Osteoblast (primary cell): ENCODE measurements at regions not wholly inside any gene's neighbourhood (a gene's known extent, or its start where the extent isn't known, plus 50 kb on each side); places are given as distances from the start of the nearest gene placed in this dataset.

ENCODE experiments used
- DNase-seq: peaks from one replicate; pipeline ENCODE4 v3.0.0; 2011; ENCODE audit warnings: low spot score, mixed read lengths; ENCODE audit not compliant: insufficient read length; ENCODE audit errors: missing footprints
- H2AFZ ChIP-seq: 2 replicates; pipeline ENCODE4 v1.6.0; 2011; ENCODE audit warnings: mild to moderate bottlenecking, low read length
- H3K27ac ChIP-seq: 2 replicates; pipeline ENCODE4 v1.5.1; 2011; ENCODE audit warnings: mild to moderate bottlenecking, low read depth, low read length, moderate library complexity
- H3K27me3 ChIP-seq: 2 replicates; pipeline ENCODE4 v1.6.0; 2012; ENCODE audit warnings: mild to moderate bottlenecking, control low read depth, inconsistent platforms, low read length, moderate library complexity; ENCODE audit not compliant: insufficient read depth
- H3K36me3 ChIP-seq: 2 replicates; pipeline ENCODE4 v1.5.1; 2011; ENCODE audit warnings: mild to moderate bottlenecking, low read length, control low read depth, moderate library complexity; ENCODE audit not compliant: insufficient read depth
- H3K4me1 ChIP-seq: 2 replicates; pipeline ENCODE4 v1.5.1; 2011; ENCODE audit warnings: mild to moderate bottlenecking, low read length, control low read depth, moderate library complexity; ENCODE audit not compliant: insufficient read depth
- H3K4me2 ChIP-seq: 2 replicates; pipeline ENCODE4 v1.6.0; 2011; ENCODE audit warnings: mild to moderate bottlenecking, low read length; ENCODE audit not compliant: insufficient read depth
- H3K4me3 ChIP-seq: fragments of 200-600 bp; sonication (generic); 3 replicates; pipeline ENCODE4 v1.5.1; 2012; ENCODE audit warnings: mild to moderate bottlenecking, low read length, inconsistent platforms; ENCODE audit not compliant: insufficient read depth
- H3K79me2 ChIP-seq: 2 replicates; pipeline ENCODE4 v1.6.0; 2012; ENCODE audit warnings: mild to moderate bottlenecking, low read length, control low read depth, inconsistent platforms; ENCODE audit not compliant: insufficient read depth
- H3K9me3 ChIP-seq: 2 replicates; pipeline ENCODE4 v1.5.1; 2011; ENCODE audit warnings: low read depth, low read length, control low read depth
- H4K20me1 ChIP-seq: 2 replicates; pipeline ENCODE4 v1.6.0; 2012; ENCODE audit warnings: mild to moderate bottlenecking, low read length, control low read depth; ENCODE audit not compliant: insufficient read depth
- CTCF ChIP-seq: IDR thresholded peaks from 2 replicates; pipeline ENCODE4 v1.5.1; 2011; ENCODE audit warnings: mild to moderate bottlenecking, low read depth, low read length, moderate library complexity; ENCODE audit errors: extremely low read depth

GRCh38 chr11:116563028-116563711 lies 209.6 kb downstream of the BUD13 start:
- H3K36me3 ChIP-seq = no peaks in the 10 kb centered on the region
- no peak for DNase-seq
- TF ChIP-seq CTCF = no peak
- H3K4me1 ChIP-seq = no peaks in the 10 kb centered on the region
- no peaks in the 10 kb centered on the region for H3K9me3 ChIP-seq
- no peaks in the 10 kb centered on the region for H4K20me1 ChIP-seq
- H3K27ac ChIP-seq = no peak overlapping the region
- H3K27me3 ChIP-seq = no peaks in the 10 kb centered on the region
- H3K79me2 ChIP-seq = no peaks in the 10 kb centered on the region
- H3K4me3 ChIP-seq = no peak overlapping the region
- no peak overlapping the region for H3K4me2 ChIP-seq
- no peak overlapping the region for H2AFZ ChIP-seq

GRCh38 chr11:116560589-116560988 lies 212.2 kb downstream of the BUD13 start:
- H4K20me1 ChIP-seq = no peaks in the 10 kb centered on the region
- no peaks in the 10 kb centered on the region for H3K27me3 ChIP-seq
- no peak overlapping the region for H3K4me2 ChIP-seq
- DNase-seq = peak; percentile 37
- H3K9me3 ChIP-seq = no peaks in the 10 kb centered on the region
- H3K4me1 ChIP-seq = no peaks in the 10 kb centered on the region
- TF ChIP-seq CTCF = no peak
- no peak overlapping the region for H3K4me3 ChIP-seq
- no peaks in the 10 kb centered on the region for H3K36me3 ChIP-seq
- no peak overlapping the region for H3K27ac ChIP-seq
- H3K79me2 ChIP-seq = no peaks in the 10 kb centered on the region
- no peak overlapping the region for H2AFZ ChIP-seq

- no peaks in the 10 kb centered on the region for H3K4me1 ChIP-seq
- H3K9me3 ChIP-seq = no peaks in the 10 kb centered on the region
- no peaks in the 10 kb centered on the region for H3K27me3 ChIP-seq
- H3K4me2 ChIP-seq = no peak overlapping the region
- H3K27ac ChIP-seq = no peak overlapping the region
- H3K36me3 ChIP-seq = no peaks in the 10 kb centered on the region
- no peak for TF ChIP-seq CTCF
- no peaks in the 10 kb centered on the region for H4K20me1 ChIP-seq
- no peak for DNase-seq
- no peak overlapping the region for H3K4me3 ChIP-seq
- H2AFZ ChIP-seq = no peak overlapping the region
- no peaks in the 10 kb centered on the region for H3K79me2 ChIP-seq
Observed at GRCh38 chr11:116558504-116559211, 214.1 kb downstream of the BUD13 start.

- Histone ChIP-seq H3K4me3 (no peak overlapping the region), H3K27ac (no peak overlapping the region), H3K4me2 (no peak overlapping the region), H3K9me3 (no peaks in the 10 kb centered on the region), H3K79me2 (no peaks in the 10 kb centered on the region), H2AFZ (no peak overlapping the region), H3K36me3 (no peaks in the 10 kb centered on the region), H3K27me3 (no peaks in the 10 kb centered on the region), H3K4me1 (no peaks in the 10 kb centered on the region), H4K20me1 (no peaks in the 10 kb centered on the region)
- TF ChIP-seq CTCF = no peak
- no peak for DNase-seq
Observed at GRCh38 chr11:116557282-116557681, 215.5 kb downstream of the BUD13 start.
